IMR-90 (cell line): ENCODE measurements at regions not wholly inside any gene's neighbourhood (a gene's known extent, or its start where the extent isn't known, plus 50 kb on each side); places are given as distances from the start of the nearest gene placed in this dataset.

Experiments
- ATAC-seq: fragments of 200-7000 bp; cut with Tn5 transposase; 2 replicates; pipeline ENCODE4 v1.9.1; 2020; ENCODE audit warnings: low read depth, mild to moderate bottlenecking, moderate library complexity
- BruUV-seq: library from RNA; stranded (reverse); fragments of 400-500 nt; replicated peaks from 2 replicates; lab custom pipeline; 2021; lab: Mats Ljungman, UMichigan
- CTCF ChIA-PET: fragments of 300-600 bp; formaldehyde crosslinking; extraction: SDS; loops from one replicate; lab custom pipeline; 2021; ENCODE audit warnings: antibody characterized with exemption; lab: Yijun Ruan, JAX
- POLR2A ChIA-PET: fragments of 300-600 bp; sonication (Branson Sonifier 250); formaldehyde crosslinking; loops from one replicate; lab custom pipeline; 2022; ENCODE audit warnings: antibody characterized with exemption; ENCODE audit not compliant: unreplicated experiment; lab: Charles Lee
- DNase-seq: peaks from one replicate; pipeline ENCODE4 v3.0.0; 2013
- H2AFZ ChIP-seq: replicated peaks from 2 replicates; pipeline ENCODE3; 2013; ENCODE audit warnings: low read length, mild to moderate bottlenecking; ENCODE audit not compliant: poor library complexity
- H2AK5ac ChIP-seq: 2 replicates; pipeline ENCODE4 v1.6.1; 2013; ENCODE audit warnings: low read depth, low read length, inconsistent platforms
- H2AK9ac ChIP-seq: replicated peaks from 2 replicates; pipeline ENCODE3; 2013; ENCODE audit warnings: mild to moderate bottlenecking, low read depth, low read length, moderate library complexity; ENCODE audit not compliant: poor library complexity
- H2BK120ac ChIP-seq: 2 replicates; pipeline ENCODE4 v1.6.1; 2013; ENCODE audit warnings: low read depth, low read length, inconsistent platforms
- H2BK15ac ChIP-seq: 3 replicates; pipeline ENCODE4 v1.6.1; 2013; ENCODE audit warnings: low read depth, low read length, inconsistent platforms
- H2BK20ac ChIP-seq: 2 replicates; pipeline ENCODE4 v1.6.1; 2013; ENCODE audit warnings: low read depth, mild to moderate bottlenecking, inconsistent platforms, low read length, moderate library complexity
- H2BK5ac ChIP-seq: 2 replicates; pipeline ENCODE4 v1.6.1; 2013; ENCODE audit warnings: mild to moderate bottlenecking, low read depth, low read length, inconsistent platforms; ENCODE audit not compliant: poor library complexity, severe bottlenecking
- H3K14ac ChIP-seq: replicated peaks from 2 replicates; pipeline ENCODE4 v1.6.1; 2013; ENCODE audit warnings: low read depth, low read length, inconsistent platforms
- H3K18ac ChIP-seq: 2 replicates; pipeline ENCODE4 v1.6.1; 2013; ENCODE audit warnings: low read depth, low read length, control low read depth
- H3K23ac ChIP-seq: 2 replicates; pipeline ENCODE4 v1.6.1; 2013; ENCODE audit warnings: low read depth, low read length, inconsistent platforms
- H3K27ac ChIP-seq: 2 replicates; pipeline ENCODE4 v1.5.1; 2013; ENCODE audit warnings: mild to moderate bottlenecking, control low read depth, low read length; ENCODE audit not compliant: insufficient read depth
- H3K27me3 ChIP-seq: 2 replicates; pipeline ENCODE4 v1.6.1; 2013; ENCODE audit warnings: low read length; ENCODE audit not compliant: control insufficient read depth, insufficient read depth
- H3K36me3 ChIP-seq: 2 replicates; pipeline ENCODE4 v1.6.1; 2013; ENCODE audit warnings: low read length, mixed read lengths; ENCODE audit not compliant: control insufficient read depth, insufficient read depth
- H3K4ac ChIP-seq: 2 replicates; pipeline ENCODE4 v1.6.1; 2013; ENCODE audit warnings: low read depth, low read length, inconsistent platforms
- H3K4me1 ChIP-seq: 2 replicates; pipeline ENCODE4 v1.6.1; 2013; ENCODE audit warnings: low read length, mixed read lengths; ENCODE audit not compliant: control insufficient read depth, insufficient read depth
- H3K4me2 ChIP-seq: 2 replicates; pipeline ENCODE4 v1.6.1; 2013; ENCODE audit warnings: low read depth, mild to moderate bottlenecking, control low read depth, low read length, moderate library complexity
- H3K4me3 ChIP-seq: 2 replicates; pipeline ENCODE4 v1.5.1; 2013; ENCODE audit warnings: low read depth, mild to moderate bottlenecking, control low read depth, low read length, moderate library complexity; ENCODE audit not compliant: insufficient read depth
- H3K56ac ChIP-seq: 2 replicates; pipeline ENCODE4 v1.6.1; 2013; ENCODE audit warnings: low read length, inconsistent platforms; ENCODE audit not compliant: insufficient read depth; ENCODE audit errors: extremely low read depth
- H3K79me1 ChIP-seq, 2 experiments: 2 replicates each; pipeline ENCODE4 v1.6.1; 2013; ENCODE audit warnings: low read length in 2 of 2, inconsistent platforms in 1 of 2, low read depth in 1 of 2
- H3K9ac ChIP-seq: 2 replicates; pipeline ENCODE4 v1.6.1; 2013; ENCODE audit warnings: low read depth, low read length, control low read depth
- H3K9me1 ChIP-seq: 2 replicates; pipeline ENCODE4 v1.6.1; 2013; ENCODE audit warnings: low read length, inconsistent platforms; ENCODE audit not compliant: insufficient read depth
- H3K9me3 ChIP-seq: 2 replicates; pipeline ENCODE4 v1.6.1; 2013; ENCODE audit warnings: low read length; ENCODE audit not compliant: control insufficient read depth, insufficient read depth
- H4K20me1 ChIP-seq: 2 replicates; pipeline ENCODE4 v1.6.1; 2013; ENCODE audit warnings: low read length, inconsistent platforms; ENCODE audit not compliant: insufficient read depth
- H4K5ac ChIP-seq: 2 replicates; pipeline ENCODE4 v1.6.1; 2013; ENCODE audit warnings: mild to moderate bottlenecking, low read depth, low read length, control low read depth
- H4K8ac ChIP-seq, 2 experiments: 2 replicates each; pipeline ENCODE4 v1.6.1; 2013; ENCODE audit warnings: low read depth in 2 of 2, low read length in 2 of 2, control low read depth in 1 of 2, inconsistent platforms in 1 of 2
- H4K91ac ChIP-seq: 2 replicates; pipeline ENCODE4 v1.6.1; 2013; ENCODE audit warnings: low read depth, low read length, inconsistent platforms; ENCODE audit not compliant: insufficient read depth
- BHLHE40 ChIP-seq: fragments of 150-350 bp; IDR thresholded peaks from 2 replicates; pipeline ENCODE4 v1.6.1; 2016; ENCODE audit warnings: mild to moderate bottlenecking, low read depth, low read length
- FOS ChIP-seq: fragments of 150-350 bp; IDR thresholded peaks from 2 replicates; pipeline ENCODE4 v1.6.1; 2016; ENCODE audit warnings: low read depth, low read length
- MAFK ChIP-seq: IDR thresholded peaks from 2 replicates; pipeline ENCODE4 v1.6.1; 2012; ENCODE audit warnings: low read depth, low read length, improper control_type of control experiment
- MAZ ChIP-seq: IDR thresholded peaks from 2 replicates; pipeline ENCODE4 v1.6.1; 2012; ENCODE audit warnings: low read depth, mild to moderate bottlenecking, low read length, improper control_type of control experiment, moderate library complexity, borderline replicate concordance
- MXI1 ChIP-seq: IDR thresholded peaks from 2 replicates; pipeline ENCODE4 v1.6.1; 2012; ENCODE audit warnings: low read depth, mild to moderate bottlenecking, low read length, moderate library complexity, borderline replicate concordance
- NFE2L2 ChIP-seq: fragments of 150-350 bp; IDR thresholded peaks from 2 replicates; pipeline ENCODE4 v1.6.1; 2016; ENCODE audit warnings: low read depth, mild to moderate bottlenecking, low read length
- POLR2A ChIP-seq: IDR thresholded peaks from 2 replicates; pipeline ENCODE4 v1.6.1; 2012; ENCODE audit warnings: mild to moderate bottlenecking, low read depth, low read length
- RAD21 ChIP-seq: IDR thresholded peaks from 2 replicates; pipeline ENCODE4 v1.6.1; 2012; ENCODE audit warnings: low read length, improper control_type of control experiment
- RCOR1 ChIP-seq: IDR thresholded peaks from 2 replicates; pipeline ENCODE4 v1.6.1; 2012; ENCODE audit warnings: mild to moderate bottlenecking, low read length, improper control_type of control experiment; ENCODE audit not compliant: insufficient replicate concordance
- RFX5 ChIP-seq: IDR thresholded peaks from 2 replicates; pipeline ENCODE4 v1.8.0; 2012; ENCODE audit warnings: low read depth, mild to moderate bottlenecking, low read length, moderate library complexity
- SMC3 ChIP-seq: fragments of 150-350 bp; IDR thresholded peaks from 2 replicates; pipeline ENCODE4 v1.6.1; 2016; ENCODE audit warnings: low read depth, mild to moderate bottlenecking, antibody characterized with exemption, low read length, moderate library complexity
- WGBS, 2 experiments: methylation state at CpG; one replicate each; pipeline versions ENCODE4 v1.1.5 to v1.1.7; 2013; ENCODE audit warnings: missing lambda C conversion rate in 2 of 2; ENCODE audit not compliant: insufficient read length in 1 of 2; ENCODE audit errors: extremely low coverage in 2 of 2; 5-methylcytosine and 5-hydroxymethylcytosine counted together
- dilution Hi-C: fragments of 300-500 bp; cut with HindIII; formaldehyde crosslinking; loops from one replicate; pipeline ENCODE4 v1.14.3; 2018; ENCODE audit warnings: low sequenced_read_pairs; ENCODE audit not compliant: unreplicated experiment
- in situ Hi-C: fragments of 300-500 bp; cut with MboI; formaldehyde crosslinking; loops from 3 replicates; pipeline ENCODE4 v1.14.3; 2019; ENCODE audit warnings: low sequenced_read_pairs, inconsistent platforms, mixed read lengths
- intact Hi-C: fragments of 100-400 bp; cut with micrococcal nuclease; formaldehyde crosslinking; loops from 2 replicates; pipeline ENCODE4 v1.10.0; 2022
- TF ChIP-seq, protein P1 (sequence below): fragments of 150-350 bp; IDR thresholded peaks from 2 replicates; pipeline ENCODE4 v1.6.1; 2017; ENCODE audit warnings: mild to moderate bottlenecking, antibody characterized with exemption, low read length, low read depth
- TF ChIP-seq, protein P2 (sequence below): fragments of 150-350 bp; IDR thresholded peaks from 2 replicates; pipeline ENCODE4 v1.6.1; 2016; ENCODE audit warnings: low read depth, mild to moderate bottlenecking, low read length, moderate library complexity, borderline replicate concordance

DNA sequence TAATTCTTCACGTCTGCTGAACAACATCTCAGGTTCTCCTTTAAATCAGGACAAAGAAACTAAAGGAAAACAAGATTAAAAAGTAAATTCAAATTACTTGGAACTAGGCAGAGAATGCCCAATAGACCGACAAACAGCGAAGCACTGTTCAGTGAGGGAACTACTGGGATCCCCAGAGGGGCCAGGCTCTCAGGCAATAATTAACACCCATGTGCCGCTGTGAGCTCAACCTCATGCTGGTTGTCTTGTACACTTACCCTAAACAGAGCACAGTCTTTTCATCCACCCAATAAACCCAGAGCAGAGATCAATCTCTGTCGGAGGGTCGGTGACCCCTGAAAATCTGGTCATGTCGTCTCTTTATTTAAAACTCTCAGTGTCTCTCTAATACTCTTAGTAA, 229.9 kb upstream of the CRIM1 start:
- ChIA-PET POLR2A (no interaction called here), CTCF (no interaction called here)
- no peak overlapping the region for H3K9ac ChIP-seq
- no peak overlapping the region for H2AK9ac ChIP-seq
- no peak overlapping the region for H3K4ac ChIP-seq
- intact Hi-C loops: no loop called here
- H4K20me1 ChIP-seq: no peaks in the 10 kb centered on the region
- no peaks in the 10 kb centered on the region for H3K36me3 ChIP-seq
- in situ Hi-C loops: no loop called here
- ATAC-seq: no peak
- no peak overlapping the region for H3K23ac ChIP-seq
- BruUV-seq: no TSS peak
- H3K4me1 ChIP-seq: no peaks in the 10 kb centered on the region
- H3K9me3 ChIP-seq: no peaks in the 10 kb centered on the region
- WGBS, 2 experiments: 43% methylated on average over 1 of the region's 7 CpGs; no CpG with 5 or more reads in 1 of the 2 experiments
- no peak overlapping the region for H2AFZ ChIP-seq
- no peak overlapping the region for H3K14ac ChIP-seq
- no peaks in the 10 kb centered on the region for H3K79me1 ChIP-seq
- no peak for DNase-seq
- no peak overlapping the region for H2BK20ac ChIP-seq
- no peak overlapping the region for H4K8ac ChIP-seq
- no peak overlapping the region for H2BK5ac ChIP-seq
- TF ChIP-seq BHLHE40: no peak
- no peak for TF ChIP-seq NFE2L2
- no peak for TF ChIP-seq FOS
- no peak for TF ChIP-seq RCOR1
- no peak for TF ChIP-seq MAZ
- TF ChIP-seq, protein P1, sequence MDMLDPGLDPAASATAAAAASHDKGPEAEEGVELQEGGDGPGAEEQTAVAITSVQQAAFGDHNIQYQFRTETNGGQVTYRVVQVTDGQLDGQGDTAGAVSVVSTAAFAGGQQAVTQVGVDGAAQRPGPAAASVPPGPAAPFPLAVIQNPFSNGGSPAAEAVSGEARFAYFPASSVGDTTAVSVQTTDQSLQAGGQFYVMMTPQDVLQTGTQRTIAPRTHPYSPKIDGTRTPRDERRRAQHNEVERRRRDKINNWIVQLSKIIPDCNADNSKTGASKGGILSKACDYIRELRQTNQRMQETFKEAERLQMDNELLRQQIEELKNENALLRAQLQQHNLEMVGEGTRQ: no peak
- no peak for TF ChIP-seq POLR2A
- TF ChIP-seq, protein P2, sequence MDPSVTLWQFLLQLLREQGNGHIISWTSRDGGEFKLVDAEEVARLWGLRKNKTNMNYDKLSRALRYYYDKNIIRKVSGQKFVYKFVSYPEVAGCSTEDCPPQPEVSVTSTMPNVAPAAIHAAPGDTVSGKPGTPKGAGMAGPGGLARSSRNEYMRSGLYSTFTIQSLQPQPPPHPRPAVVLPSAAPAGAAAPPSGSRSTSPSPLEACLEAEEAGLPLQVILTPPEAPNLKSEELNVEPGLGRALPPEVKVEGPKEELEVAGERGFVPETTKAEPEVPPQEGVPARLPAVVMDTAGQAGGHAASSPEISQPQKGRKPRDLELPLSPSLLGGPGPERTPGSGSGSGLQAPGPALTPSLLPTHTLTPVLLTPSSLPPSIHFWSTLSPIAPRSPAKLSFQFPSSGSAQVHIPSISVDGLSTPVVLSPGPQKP: no peak
- no peak for TF ChIP-seq SMC3
- no peak for TF ChIP-seq MAFK
- no peak for TF ChIP-seq MXI1
- no peak for TF ChIP-seq RAD21
- no peak for TF ChIP-seq RFX5
- no peak overlapping the region for H2AK5ac ChIP-seq
- H4K5ac ChIP-seq: no peak overlapping the region
- H2BK15ac ChIP-seq: no peak overlapping the region
- H3K27ac ChIP-seq: no peak overlapping the region
- no peak overlapping the region for H3K56ac ChIP-seq
- no peak overlapping the region for H2BK120ac ChIP-seq
- H3K4me2 ChIP-seq: no peak overlapping the region
- dilution Hi-C loops: no loop called here
- no peak overlapping the region for H3K4me3 ChIP-seq
- no peaks in the 10 kb centered on the region for H3K9me1 ChIP-seq
- no peak overlapping the region for H3K18ac ChIP-seq
- no peaks in the 10 kb centered on the region for H3K27me3 ChIP-seq
- H4K91ac ChIP-seq: no peak overlapping the region
